IMR-90 (cell line): ENCODE measurements at regions not wholly inside any gene's neighbourhood (a gene's known extent, or its start where the extent isn't known, plus 50 kb on each side); places are given as distances from the start of the nearest gene placed in this dataset.

Source experiments
- MXI1 ChIP-seq: IDR thresholded peaks from 2 replicates; pipeline ENCODE4 v1.6.1; 2012; ENCODE audit warnings: low read depth, mild to moderate bottlenecking, low read length, moderate library complexity, borderline replicate concordance
- POLR2A ChIP-seq: IDR thresholded peaks from 2 replicates; pipeline ENCODE4 v1.6.1; 2012; ENCODE audit warnings: mild to moderate bottlenecking, low read depth, low read length
- RCOR1 ChIP-seq: IDR thresholded peaks from 2 replicates; pipeline ENCODE4 v1.6.1; 2012; ENCODE audit warnings: mild to moderate bottlenecking, low read length, improper control_type of control experiment; ENCODE audit not compliant: insufficient replicate concordance
- TF ChIP-seq, protein P1 (sequence below): fragments of 150-350 bp; IDR thresholded peaks from 2 replicates; pipeline ENCODE4 v1.6.1; 2017; ENCODE audit warnings: mild to moderate bottlenecking, antibody characterized with exemption, low read length, low read depth
- TF ChIP-seq, protein P2 (sequence below): conservative IDR thresholded peaks from 2 replicates; pipeline ENCODE4 v1.5.1; 2012; ENCODE audit warnings: mild to moderate bottlenecking, low read depth, low read length, improper control_type of control experiment

DNA sequence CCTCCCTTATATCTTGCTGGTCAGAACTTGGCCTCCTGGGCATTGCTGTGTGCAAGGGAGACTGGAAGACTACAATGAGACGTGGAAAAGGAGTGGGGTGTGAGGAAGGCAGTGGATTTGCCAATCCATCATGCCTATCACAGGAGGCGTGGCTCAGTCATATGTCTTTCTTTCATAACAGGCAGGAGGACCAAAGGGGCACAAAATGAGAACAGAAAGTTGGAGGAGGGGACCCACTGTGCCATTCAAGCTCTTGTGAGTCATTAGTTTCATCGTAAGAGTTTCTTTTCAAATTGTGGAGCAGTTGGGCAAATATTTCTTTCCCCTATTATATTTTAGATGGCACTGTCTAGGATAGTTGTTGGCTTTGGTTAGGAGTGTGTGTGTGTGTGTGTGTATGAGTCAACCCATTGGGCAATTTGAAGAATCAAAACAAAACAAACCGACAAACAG lies 471.5 kb downstream of the TSHZ3 start:
- TF ChIP-seq RCOR1 (no peak), POLR2A (no peak), MXI1 (no peak)
- TF ChIP-seq, protein P1, sequence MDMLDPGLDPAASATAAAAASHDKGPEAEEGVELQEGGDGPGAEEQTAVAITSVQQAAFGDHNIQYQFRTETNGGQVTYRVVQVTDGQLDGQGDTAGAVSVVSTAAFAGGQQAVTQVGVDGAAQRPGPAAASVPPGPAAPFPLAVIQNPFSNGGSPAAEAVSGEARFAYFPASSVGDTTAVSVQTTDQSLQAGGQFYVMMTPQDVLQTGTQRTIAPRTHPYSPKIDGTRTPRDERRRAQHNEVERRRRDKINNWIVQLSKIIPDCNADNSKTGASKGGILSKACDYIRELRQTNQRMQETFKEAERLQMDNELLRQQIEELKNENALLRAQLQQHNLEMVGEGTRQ: no peak
- TF ChIP-seq, protein P2, sequence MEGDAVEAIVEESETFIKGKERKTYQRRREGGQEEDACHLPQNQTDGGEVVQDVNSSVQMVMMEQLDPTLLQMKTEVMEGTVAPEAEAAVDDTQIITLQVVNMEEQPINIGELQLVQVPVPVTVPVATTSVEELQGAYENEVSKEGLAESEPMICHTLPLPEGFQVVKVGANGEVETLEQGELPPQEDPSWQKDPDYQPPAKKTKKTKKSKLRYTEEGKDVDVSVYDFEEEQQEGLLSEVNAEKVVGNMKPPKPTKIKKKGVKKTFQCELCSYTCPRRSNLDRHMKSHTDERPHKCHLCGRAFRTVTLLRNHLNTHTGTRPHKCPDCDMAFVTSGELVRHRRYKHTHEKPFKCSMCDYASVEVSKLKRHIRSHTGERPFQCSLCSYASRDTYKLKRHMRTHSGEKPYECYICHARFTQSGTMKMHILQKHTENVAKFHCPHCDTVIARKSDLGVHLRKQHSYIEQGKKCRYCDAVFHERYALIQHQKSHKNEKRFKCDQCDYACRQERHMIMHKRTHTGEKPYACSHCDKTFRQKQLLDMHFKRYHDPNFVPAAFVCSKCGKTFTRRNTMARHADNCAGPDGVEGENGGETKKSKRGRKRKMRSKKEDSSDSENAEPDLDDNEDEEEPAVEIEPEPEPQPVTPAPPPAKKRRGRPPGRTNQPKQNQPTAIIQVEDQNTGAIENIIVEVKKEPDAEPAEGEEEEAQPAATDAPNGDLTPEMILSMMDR: no peak
